Thoracic aorta (tissue), 2 donors: ENCODE measurements at regions not wholly inside any gene's neighbourhood (a gene's known extent, or its start where the extent isn't known, plus 50 kb on each side); places are given as distances from the start of the nearest gene placed in this dataset.

Experiments used
- ATAC-seq: fragments of 150-250 bp; one replicate; pipeline ENCODE4 v1.8.0; 2017; ENCODE audit warnings: low read depth; ENCODE audit not compliant: insufficient number of reproducible peaks, low FRiP score
- DNase-seq: peaks from one replicate; pipeline ENCODE4 v3.0.0-alpha.2; 2020; ENCODE audit warnings: low spot score
- H3K27ac ChIP-seq, 2 donors: fragments of 200-600 bp; sonication (generic); 1 replicate in 1 of 2; 2 replicates in 1 of 2; pipeline ENCODE4 v1.5.1; 2016; ENCODE audit warnings: mild to moderate bottlenecking in 2 of 2, moderate library complexity in 2 of 2
- H3K27me3 ChIP-seq: fragments of 200-600 bp; sonication (generic); replicated peaks from 2 replicates; pipeline ENCODE4 v1.6.0; 2016; ENCODE audit warnings: mild to moderate bottlenecking; ENCODE audit not compliant: insufficient read depth
- H3K36me3 ChIP-seq: fragments of 200-600 bp; sonication (generic); one replicate; pipeline ENCODE4 v1.5.1; 2016
- H3K4me1 ChIP-seq, 2 donors: fragments of 200-600 bp; sonication (generic); 1 replicate in 1 of 2; 2 replicates in 1 of 2; pipeline versions ENCODE4 v1.5.1 to v1.6.0; 2016; ENCODE audit warnings: low read depth in 2 of 2, mild to moderate bottlenecking in 1 of 2; ENCODE audit not compliant: control insufficient read depth in 1 of 2
- H3K4me3 ChIP-seq: fragments of 200-600 bp; sonication (generic); 2 replicates; pipeline ENCODE4 v1.5.1; 2016; ENCODE audit warnings: mild to moderate bottlenecking
- H3K9me3 ChIP-seq: fragments of 200-600 bp; sonication (generic); 2 replicates; pipeline ENCODE4 v1.5.1; 2016
- CTCF ChIP-seq: fragments of 200-600 bp; sonication (generic); IDR thresholded peaks from one replicate; pipeline ENCODE4 v1.5.1; 2019; ENCODE audit warnings: antibody characterized with exemption

- Histone ChIP-seq H3K9me3 (no peaks in the 10 kb centered on the region), H3K36me3 (no peaks in the 10 kb centered on the region), H3K27ac (no peak overlapping the region), H3K4me1 (no peaks in the 10 kb centered on the region), H3K4me3 (no peak overlapping the region), H3K27me3 (no peaks in the 10 kb centered on the region)
- no peak for DNase-seq
- no peak for ATAC-seq
- TF ChIP-seq CTCF: no peak
These were observed 372.7 kb downstream of the SH2D1A start for GRCh38 chrX:124719060-124719459.

DNA sequence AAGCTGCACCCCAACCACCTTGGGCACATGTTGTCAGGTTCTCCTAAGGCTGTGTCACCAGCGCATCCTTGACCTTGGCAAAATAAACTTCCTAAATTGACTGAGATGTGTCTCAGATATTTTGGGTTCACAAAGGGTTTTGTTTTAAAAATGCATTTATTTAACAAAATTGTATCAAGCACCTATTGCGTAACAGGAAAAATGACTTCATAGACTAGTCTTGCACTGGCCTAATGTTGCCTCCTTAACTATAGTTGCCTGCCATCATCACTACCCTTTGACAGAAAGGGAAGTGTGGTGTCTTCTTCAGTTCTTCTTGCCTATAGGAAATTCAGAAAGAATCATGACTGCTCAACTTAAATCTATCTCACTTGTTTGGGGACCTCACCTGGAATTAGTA, 374.2 kb downstream of the SH2D1A start:
- Histone ChIP-seq H3K9me3 (no peaks in the 10 kb centered on the region), H3K27me3 (no peaks in the 10 kb centered on the region), H3K36me3 (no peaks in the 10 kb centered on the region), H3K4me1 (no peaks in the 10 kb centered on the region), H3K4me3 (no peak overlapping the region), H3K27ac (no peak overlapping the region)
- DNase-seq: no peak
- TF ChIP-seq CTCF: no peak
- ATAC-seq: no peak

DNA sequence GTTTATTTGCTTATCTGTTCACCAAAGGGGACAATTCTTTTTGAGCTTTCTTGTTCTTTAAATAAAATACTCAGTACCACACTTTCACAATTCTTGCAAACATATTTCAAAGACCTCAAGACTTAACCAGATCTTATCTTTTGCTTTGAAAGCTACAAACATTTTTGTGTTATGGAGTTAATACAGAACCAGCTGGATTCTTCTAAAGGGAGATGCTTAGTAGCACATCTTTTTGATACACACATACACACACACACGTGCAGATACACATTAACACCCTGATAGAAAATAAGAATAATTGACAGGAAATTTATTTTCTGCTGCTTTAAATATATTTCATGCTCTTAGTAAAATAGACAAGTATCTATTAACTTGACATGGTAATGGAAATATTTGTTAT, 379.1 kb downstream of the SH2D1A start:
- no peak for ATAC-seq
- Histone ChIP-seq H3K9me3 (no peaks in the 10 kb centered on the region), H3K4me1 (no peaks in the 10 kb centered on the region), H3K36me3 (no peaks in the 10 kb centered on the region), H3K27ac (no peak overlapping the region), H3K27me3 (no peaks in the 10 kb centered on the region), H3K4me3 (no peak overlapping the region)
- no peak for DNase-seq
- TF ChIP-seq CTCF: no peak

DNA sequence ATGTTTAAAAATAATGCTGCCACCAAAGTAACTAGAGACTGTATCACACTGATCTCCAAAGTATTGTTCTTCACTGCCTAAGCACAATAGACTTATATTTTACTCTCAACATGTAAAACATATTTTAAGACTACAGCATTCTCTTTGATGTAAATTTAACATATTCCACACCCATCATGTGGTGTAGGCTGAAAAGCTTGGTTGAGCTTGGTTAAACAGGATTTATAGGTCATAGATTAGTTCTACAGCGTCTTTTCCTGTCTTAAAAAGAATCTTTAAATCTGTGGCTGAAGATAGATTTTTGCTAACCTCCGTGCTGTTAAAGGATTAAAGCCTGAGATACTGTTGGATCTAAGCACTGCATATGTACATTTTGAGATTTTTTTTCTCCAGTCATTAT, 379.9 kb downstream of the SH2D1A start:
- ATAC-seq: no peak
- DNase-seq: no peak

DNA sequence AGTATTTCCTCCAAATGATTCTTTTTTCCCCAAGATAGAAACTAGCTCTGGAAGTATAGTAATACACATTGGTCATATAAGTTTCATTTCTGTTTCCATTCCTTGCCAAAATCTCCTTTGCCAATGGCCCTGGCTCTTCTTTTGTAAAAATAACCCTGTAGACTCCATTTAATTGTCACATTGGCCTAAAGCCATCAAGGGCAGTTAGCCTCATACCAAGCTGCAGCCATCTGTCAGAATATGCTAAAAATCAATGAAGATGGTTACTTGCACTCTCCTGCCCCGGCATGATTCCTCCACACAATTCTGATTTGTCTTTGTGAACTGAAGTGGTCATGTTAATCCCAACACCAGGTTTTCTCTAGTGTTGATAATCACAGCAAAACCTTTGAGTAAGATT, 380.5 kb downstream of the SH2D1A start:
- Histone ChIP-seq H3K27me3 (no peaks in the 10 kb centered on the region), H3K36me3 (no peaks in the 10 kb centered on the region), H3K4me3 (no peak overlapping the region), H3K4me1 (no peaks in the 10 kb centered on the region), H3K9me3 (no peaks in the 10 kb centered on the region), H3K27ac (no peak overlapping the region)
- TF ChIP-seq CTCF: no peak
- no peak for DNase-seq
- no peak for ATAC-seq

More for the DNA sequence above, 379.9 kb downstream of the SH2D1A start:
- no peak for TF ChIP-seq CTCF
- Histone ChIP-seq H3K27me3 (no peaks in the 10 kb centered on the region), H3K27ac (no peak overlapping the region), H3K36me3 (no peaks in the 10 kb centered on the region), H3K9me3 (no peaks in the 10 kb centered on the region), H3K4me1 (no peaks in the 10 kb centered on the region), H3K4me3 (no peak overlapping the region)
